Heart left ventricle (tissue), 16 donors: ENCODE measurements at regions not wholly inside any gene's neighbourhood (a gene's known extent, or its start where the extent isn't known, plus 50 kb on each side); places are given as distances from the start of the nearest gene placed in this dataset.

Experiments
- ATAC-seq, 4 donors: fragments of 200-7000 bp; cut with Tn5 transposase; one replicate each; pipeline ENCODE4 v1.9.1; 2020 to 2022; ENCODE audit warnings: moderate library complexity in 4 of 4, mild to moderate bottlenecking in 3 of 4, moderate number of reproducible peaks in 1 of 4
- DNase-seq, 5 donors: peaks; one replicate each; pipeline ENCODE4 v3.0.0-alpha.2; 2020
- H3K27ac ChIP-seq, 12 donors: fragments of 200-600 bp; sonication (generic) in 4 of 12; one replicate each; pipeline versions ENCODE4 v1.5.0 to v1.8.0; 2016 to 2022; ENCODE audit warnings: mild to moderate bottlenecking in 2 of 12
- H3K27me3 ChIP-seq, 9 donors: fragments of 200-600 bp; sonication (generic) in 2 of 9; one replicate each; pipeline versions ENCODE4 v1.5.1 to v1.8.0; 2016 to 2022; ENCODE audit warnings: mild to moderate bottlenecking in 3 of 9
- H3K36me3 ChIP-seq, 9 donors: fragments of 200-600 bp; sonication (generic) in 2 of 9; one replicate each; pipeline versions ENCODE4 v1.5.0 to v1.8.0; 2018 to 2022; ENCODE audit warnings: mild to moderate bottlenecking in 2 of 9
- H3K4me1 ChIP-seq, 12 donors: fragments of 200-600 bp; sonication (generic) in 4 of 12; one replicate each; pipeline versions ENCODE4 v1.5.0 to v1.8.0; 2016 to 2022; ENCODE audit warnings: mild to moderate bottlenecking in 3 of 12
- H3K4me3 ChIP-seq, 12 donors: fragments of 200-600 bp; sonication (generic) in 4 of 12; one replicate each; pipeline versions ENCODE4 v1.5.0 to v1.8.0; 2017 to 2022; ENCODE audit warnings: mild to moderate bottlenecking in 9 of 12, moderate library complexity in 4 of 12
- H3K9me3 ChIP-seq, 12 donors: fragments of 200-600 bp; sonication (generic) in 4 of 12; one replicate each; pipeline versions ENCODE4 v1.5.0 to v1.8.0; 2016 to 2022; ENCODE audit warnings: mild to moderate bottlenecking in 1 of 12
- CTCF ChIP-seq, 12 donors: fragments of 200-600 bp; sonication (generic) in 4 of 12; IDR thresholded peaks; one replicate each; pipeline versions ENCODE4 v1.5.0 to v1.8.0; 2018 to 2022; ENCODE audit warnings: antibody characterized with exemption in 12 of 12, mild to moderate bottlenecking in 5 of 12
- POLR2A ChIP-seq, 2 donors: fragments of 450-650 bp; IDR thresholded peaks; one replicate each; pipeline ENCODE4 v1.6.1; 2017; ENCODE audit warnings: antibody characterized with exemption in 2 of 2, mild to moderate bottlenecking in 2 of 2, moderate library complexity in 2 of 2
- WGBS, 4 donors: extraction: QIAGEN DNeasy Blood & Tissue Kit in 2 of 4; methylation state at CpG; one replicate each; pipeline versions ENCODE4 v1.1.5 to v1.1.7; 2013 to 2018; 5-methylcytosine and 5-hydroxymethylcytosine counted together
- intact Hi-C, 10 donors: fragments of 100-400 bp; cut with DNase I; formaldehyde crosslinking; loops; one replicate each; pipeline versions ENCODE4 v1.11.1 to v1.14.2; 2022
- donor health status: ischemic (EF 13 %, LVEDD 7.1; RV severe dilation, severe dysfunction).
- donor health status: healthy with polysubstance abuse.
- donor health status: DM: no; HTN: yes; CAD: no.
- donor health status: DM: no; HTN: no; CAD: no.
- donor health status: ischemic (EF 25% LVEDD 6.9; RV normal size, moderate dysfunction).
- donor health status: ischemic (EF 25% LVEDD 5.7; RV mildly dilated, moderate dysfunction).
- donor health status: healthy.
- donor health status: DM: yes; HTN: yes; CAD: no.
- donor health status: ischemic (EF 35%, LVEDD 5.7; RV mildly dilated, moderate dysfunction).
- donor health status: nonischemic (EF 11% LVEDD 7.7; RV severe dilation, severe dysfunction).
- donor health status: DM: yes; HTN: yes; CAD: no.
- donor health status: PGD.
- donor health status: ischemic (EF 29% LVEDD 5.4; RV normal size, mild dysfunction).
- donor health status: nonischemic (EF 23%, LVEDD 6.1; RV moderate dilation, normal function).

GRCh38 chr18:46377557-46377956 lies 273.4 kb downstream of the HAUS1 start:
- no peak for TF ChIP-seq POLR2A (IDR thresholded peaks at IDR 0.05)
- no peak for TF ChIP-seq CTCF (IDR thresholded peaks at IDR 0.05)
- WGBS, 4 donors: 97 to 100% (median 99%) methylated on average over 1 of the region's 1 CpG
- no peak overlapping the region for H3K27ac ChIP-seq
- no peaks in the 10 kb centered on the region for H3K27me3 ChIP-seq
- intact Hi-C loops: no loop called here
- peaks cover 0 to 9% (median 0%) of the 10 kb centered on the region in 12 donors for H3K4me1 ChIP-seq
- H3K4me3 ChIP-seq: no peak overlapping the region
- ATAC-seq (no peak), DNase-seq (no peak)
- no peaks in the 10 kb centered on the region for H3K36me3 ChIP-seq
- no peaks in the 10 kb centered on the region for H3K9me3 ChIP-seq

GRCh38 chr18:46378126-46378863 lies 274.1 kb downstream of the HAUS1 start:
- 83 to 86% (median 84%) methylated on average over 11 to 12 of the region's 12 CpGs for WGBS, 4 donors
- no peak for ATAC-seq
- intact Hi-C loops: no loop called here
- TF ChIP-seq CTCF (IDR thresholded peaks at IDR 0.05): no peak
- no peak for TF ChIP-seq POLR2A (IDR thresholded peaks at IDR 0.05)
- H3K4me3 ChIP-seq: no peak overlapping the region
- H3K9me3 ChIP-seq: no peaks in the 10 kb centered on the region
- H3K27ac ChIP-seq: no peak overlapping the region
- no peak for DNase-seq
- H3K4me1 ChIP-seq: peaks cover 0 to 9% (median 0%) of the 10 kb centered on the region in 12 donors
- no peaks in the 10 kb centered on the region for H3K27me3 ChIP-seq
- no peaks in the 10 kb centered on the region for H3K36me3 ChIP-seq

GRCh38 chr18:46378864-46379207 lies 274.7 kb downstream of the HAUS1 start:
- H3K9me3 ChIP-seq: no peaks in the 10 kb centered on the region
- no peaks in the 10 kb centered on the region for H3K36me3 ChIP-seq
- H3K27ac ChIP-seq: no peak overlapping the region
- 88 to 95% (median 92%) methylated on average over 4 of the region's 4 CpGs for WGBS, 4 donors
- no peak overlapping the region for H3K4me3 ChIP-seq
- ATAC-seq (no peak), DNase-seq (no peak)
- peaks cover 0 to 9% (median 0%) of the 10 kb centered on the region in 12 donors for H3K4me1 ChIP-seq
- H3K27me3 ChIP-seq: no peaks in the 10 kb centered on the region
- no peak for TF ChIP-seq CTCF (IDR thresholded peaks at IDR 0.05)
- no peak for TF ChIP-seq POLR2A (IDR thresholded peaks at IDR 0.05)
- intact Hi-C loops: no loop called here

- ATAC-seq (no peak), DNase-seq (no peak)
- Histone ChIP-seq H3K4me3 (no peak overlapping the region), H3K27me3 (no peaks in the 10 kb centered on the region), H3K9me3 (no peaks in the 10 kb centered on the region), H3K36me3 (no peaks in the 10 kb centered on the region), H3K27ac (no peak overlapping the region), H3K4me1 (peaks cover 0 to 7% (median 0%) of the 10 kb centered on the region in 12 donors)
- WGBS, 4 donors: 83 to 87% (median 84%) methylated on average over 11 of the region's 11 CpGs
- TF ChIP-seq POLR2A (IDR thresholded peaks at IDR 0.05) (no peak), CTCF (IDR thresholded peaks at IDR 0.05) (no peak)
- intact Hi-C loops: no loop called here
Observed at GRCh38 chr18:46379323-46379950, 275.3 kb downstream of the HAUS1 start.
